GM12873 (cell line): ENCODE measurements at regions not wholly inside any gene's neighbourhood (a gene's known extent, or its start where the extent isn't known, plus 50 kb on each side); places are given as distances from the start of the nearest gene placed in this dataset.
A peak's percentile ranks its signal among the peaks of the same experiment; 100 is the strongest.

Experiments
- TF ChIP-seq, protein P1 (sequence below): IDR thresholded peaks from 2 replicates; pipeline ENCODE4 v1.5.1; 2012; ENCODE audit warnings: low read depth, mild to moderate bottlenecking, moderate library complexity, low read length, control low read depth; ENCODE audit not compliant: insufficient read depth; ENCODE audit errors: missing control alignments

GRCh38 chr6:166036316-166037095 lies 131.1 kb downstream of the TBXT start:
- TF ChIP-seq, protein P1, sequence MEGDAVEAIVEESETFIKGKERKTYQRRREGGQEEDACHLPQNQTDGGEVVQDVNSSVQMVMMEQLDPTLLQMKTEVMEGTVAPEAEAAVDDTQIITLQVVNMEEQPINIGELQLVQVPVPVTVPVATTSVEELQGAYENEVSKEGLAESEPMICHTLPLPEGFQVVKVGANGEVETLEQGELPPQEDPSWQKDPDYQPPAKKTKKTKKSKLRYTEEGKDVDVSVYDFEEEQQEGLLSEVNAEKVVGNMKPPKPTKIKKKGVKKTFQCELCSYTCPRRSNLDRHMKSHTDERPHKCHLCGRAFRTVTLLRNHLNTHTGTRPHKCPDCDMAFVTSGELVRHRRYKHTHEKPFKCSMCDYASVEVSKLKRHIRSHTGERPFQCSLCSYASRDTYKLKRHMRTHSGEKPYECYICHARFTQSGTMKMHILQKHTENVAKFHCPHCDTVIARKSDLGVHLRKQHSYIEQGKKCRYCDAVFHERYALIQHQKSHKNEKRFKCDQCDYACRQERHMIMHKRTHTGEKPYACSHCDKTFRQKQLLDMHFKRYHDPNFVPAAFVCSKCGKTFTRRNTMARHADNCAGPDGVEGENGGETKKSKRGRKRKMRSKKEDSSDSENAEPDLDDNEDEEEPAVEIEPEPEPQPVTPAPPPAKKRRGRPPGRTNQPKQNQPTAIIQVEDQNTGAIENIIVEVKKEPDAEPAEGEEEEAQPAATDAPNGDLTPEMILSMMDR = no peak

- TF ChIP-seq, protein P1 = peak; percentile 36
Measured at GRCh38 chr6:166032366-166033200, 135.1 kb downstream of the TBXT start.

DNA sequence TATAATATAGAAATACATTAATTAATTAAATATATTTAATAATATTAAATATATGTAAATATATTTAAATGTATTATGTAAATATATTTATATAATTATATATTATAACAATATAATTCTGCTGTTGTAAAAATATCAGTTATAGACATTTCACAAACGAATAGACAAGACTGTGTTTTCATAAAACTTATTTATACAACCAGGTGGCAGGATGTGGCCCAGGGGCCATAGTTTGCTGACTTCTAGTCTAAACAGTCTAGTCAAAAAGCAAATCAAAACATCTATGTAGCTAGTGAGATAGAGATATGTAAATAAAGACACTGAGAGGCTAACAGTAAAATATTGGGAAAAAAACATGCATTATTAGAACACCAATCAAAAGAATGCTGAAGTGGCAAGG lies 136.4 kb downstream of the TBXT start:
- TF ChIP-seq, protein P1 = no peak

- TF ChIP-seq, protein P1 = no peak
Measured at GRCh38 chr6:166029506-166029905, 138.1 kb downstream of the TBXT start.

GRCh38 chr6:166027761-166028160 lies 139.9 kb downstream of the TBXT start:
- TF ChIP-seq, protein P1 = no peak

GRCh38 chr6:166026586-166027126 lies 141.0 kb downstream of the TBXT start:
- TF ChIP-seq, protein P1 = no peak
